ENCODE measurements at regions not wholly inside any gene's neighbourhood (a gene's known extent, or its start where the extent isn't known, plus 50 kb on each side); places are given as distances from the start of the nearest gene placed in this dataset.

- CTCF ChIA-PET = no interaction called here
Observed at GRCh38 chr1:103959565-103959964, 209.9 kb downstream of the AMY1C start.

GRCh38 chr1:103960045-103960444, 210.3 kb downstream of the AMY1C start:
- ATAC-seq = no peak
- no peak overlapping the region for H3K4me3 ChIP-seq (ENCODE audit: low read depth in 2 of 2, low read length in 2 of 2)
- H3K27me3 ChIP-seq (ENCODE audit: control insufficient read depth, insufficient read depth, low read length) = no peaks in the 10 kb centered on the region
- ChIA-PET POLR2A (no interaction called here), CTCF (no interaction called here)
- no peak for TF ChIP-seq POLR2AphosphoS5 (IDR thresholded peaks at IDR 0.05; ENCODE audit: low read depth, low read length)
- no peak overlapping the region for H3K27ac ChIP-seq (ENCODE audit: low read length)
- no peaks in the 10 kb centered on the region for H3K36me3 ChIP-seq (ENCODE audit: control insufficient read depth, insufficient read depth, low read length)
- in situ Hi-C loops (cut with HindIII; ENCODE audit: low pct_unique_long_range_greater_than_20kb, low sequenced_read_pairs) (no loop called here), intact Hi-C loops (cut with micrococcal nuclease; ENCODE audit: unreplicated experiment) (no loop called here)
- H3K4me1 ChIP-seq (ENCODE audit: control insufficient read depth, insufficient read depth, low read length) = no peaks in the 10 kb centered on the region
- H3K9me3 ChIP-seq (ENCODE audit: control insufficient read depth, insufficient read depth, low read depth, low read length) = peaks cover 20% of the 10 kb centered on the region
- BruUV-seq (replicated peaks) = no TSS peak
- DNase-seq (ENCODE audit: low read depth, low spot score) = no peak

More at GRCh38 chr1:103959565-103959964, 209.9 kb downstream of the AMY1C start:
- in situ Hi-C loops (cut with HindIII; ENCODE audit: low pct_unique_long_range_greater_than_20kb, low sequenced_read_pairs) (no loop called here), intact Hi-C loops (cut with micrococcal nuclease; ENCODE audit: unreplicated experiment) (loop anchor here (10.0 kb wide), 1 partner anchor 305 kb away; no protein-coding TSS in a partner anchor)
- H3K27me3 ChIP-seq (ENCODE audit: control insufficient read depth, insufficient read depth, low read length) = no peaks in the 10 kb centered on the region
- no peak for DNase-seq (ENCODE audit: low read depth, low spot score)
- no peaks in the 10 kb centered on the region for H3K4me1 ChIP-seq (ENCODE audit: control insufficient read depth, insufficient read depth, low read length)
- H3K27ac ChIP-seq (ENCODE audit: low read length) = no peak overlapping the region
- TF ChIP-seq REST (IDR thresholded peaks at IDR 0.05; ENCODE audit: insufficient read depth in 1 of 2, low read depth in 2 of 2, low read length in 1 of 2) (no peak), SIN3A (IDR thresholded peaks at IDR 0.05; ENCODE audit: borderline replicate concordance, insufficient read depth, low read depth, low read length) (no peak)
- ATAC-seq = no peak
- POLR2A ChIA-PET = no interaction called here
- H3K4me3 ChIP-seq (ENCODE audit: low read depth in 2 of 2, low read length in 2 of 2) = no peak overlapping the region
- no TSS peak for BruUV-seq (replicated peaks)
- H3K9me3 ChIP-seq (ENCODE audit: control insufficient read depth, insufficient read depth, low read depth, low read length) = peaks cover 20% of the 10 kb centered on the region
- no peaks in the 10 kb centered on the region for H3K36me3 ChIP-seq (ENCODE audit: control insufficient read depth, insufficient read depth, low read length)

GRCh38 chr1:103960710-103961109, 211.0 kb downstream of the AMY1C start:
- BruUV-seq (replicated peaks) = no TSS peak
- POLR2A ChIA-PET = no interaction called here
- no peak for DNase-seq (ENCODE audit: low read depth, low spot score)

More at GRCh38 chr1:103960710-103961109, 211.0 kb downstream of the AMY1C start:
- no peak for ATAC-seq
- Histone ChIP-seq H3K27ac (ENCODE audit: low read length) (no peak overlapping the region), H3K27me3 (ENCODE audit: control insufficient read depth, insufficient read depth, low read length) (no peaks in the 10 kb centered on the region), H3K36me3 (ENCODE audit: control insufficient read depth, insufficient read depth, low read length) (no peaks in the 10 kb centered on the region), H3K4me1 (ENCODE audit: control insufficient read depth, insufficient read depth, low read length) (no peaks in the 10 kb centered on the region), H3K9me3 (ENCODE audit: control insufficient read depth, insufficient read depth, low read depth, low read length) (peaks cover 20% of the 10 kb centered on the region), H3K4me3 (ENCODE audit: low read depth in 2 of 2, low read length in 2 of 2) (no peak overlapping the region)
- intact Hi-C loops (cut with micrococcal nuclease; ENCODE audit: unreplicated experiment) (no loop called here), in situ Hi-C loops (cut with HindIII; ENCODE audit: low pct_unique_long_range_greater_than_20kb, low sequenced_read_pairs) (no loop called here)
- TF ChIP-seq TCF7L2 (IDR thresholded peaks at IDR 0.05; ENCODE audit: low read depth, low read length) = no peak
- no peak for TF ChIP-seq SIN3A (IDR thresholded peaks at IDR 0.05; ENCODE audit: borderline replicate concordance, insufficient read depth, low read depth, low read length)
- TF ChIP-seq POLR2AphosphoS5 (IDR thresholded peaks at IDR 0.05; ENCODE audit: low read depth, low read length) = no peak
- no peak for TF ChIP-seq REST (IDR thresholded peaks at IDR 0.05; ENCODE audit: insufficient read depth in 1 of 2, low read depth in 2 of 2, low read length in 1 of 2)
- TF ChIP-seq CTCF (IDR thresholded peaks at IDR 0.05) = no peak
- CTCF ChIA-PET = no interaction called here

All from Panc1 (cell line).